Endothelial cell of umbilical vein (primary cell): ENCODE measurements at regions not wholly inside any gene's neighbourhood (a gene's known extent, or its start where the extent isn't known, plus 50 kb on each side); places are given as distances from the start of the nearest gene placed in this dataset.

Experiments used
- BruUV-seq: library from RNA; stranded (reverse); fragments of 400-500 nt; replicated peaks from 2 replicates; lab custom pipeline; 2021; lab: Mats Ljungman, UMichigan
- CTCF ChIA-PET: fragments of 300-600, 350-600 bp; sonication (Branson Sonifier 250); formaldehyde crosslinking; loops from one replicate; lab custom pipeline; 2021; ENCODE audit warnings: antibody characterized with exemption, inconsistent platforms; lab: Charles Lee
- POLR2A ChIA-PET: fragments of 300-600, 350-600 bp; sonication (Branson Sonifier 250); formaldehyde crosslinking; loops from one replicate; lab custom pipeline; 2021; ENCODE audit warnings: antibody characterized with exemption, inconsistent platforms; lab: Charles Lee
- DNase-seq: peaks from one replicate; pipeline ENCODE4 v3.0.0-alpha.2; 2011; ENCODE audit warnings: low read depth, low spot score
- FAIRE-seq: peaks from 2 replicates; lab custom pipeline; 2011; peaks lifted over from hg19 to GRCh38; lab: Jason Lieb, UNC
- H2AFZ ChIP-seq: 2 replicates; pipeline ENCODE4 v1.6.0; 2012; ENCODE audit warnings: low read depth, low read length, control low read depth, inconsistent platforms
- H3K27ac ChIP-seq: 2 replicates; pipeline ENCODE4 v1.5.1; 2011; ENCODE audit warnings: low read depth, mild to moderate bottlenecking, control low read depth, low read length, moderate library complexity; ENCODE audit not compliant: insufficient read depth
- H3K27me3 ChIP-seq, 2 experiments: 2 replicates each; pipeline versions ENCODE4 v1.6.0 to v1.6.1; 2011; ENCODE audit warnings: low read length in 2 of 2, mixed read lengths in 1 of 2; ENCODE audit not compliant: control insufficient read depth in 2 of 2, insufficient read depth in 2 of 2
- H3K36me3 ChIP-seq, 2 experiments: 2 replicates in 1 of 2; 3 replicates in 1 of 2; pipeline ENCODE4 v1.5.1; 2011; ENCODE audit warnings: low read length in 2 of 2, mild to moderate bottlenecking in 1 of 2, moderate library complexity in 1 of 2; ENCODE audit not compliant: control insufficient read depth in 2 of 2, insufficient read depth in 2 of 2; ENCODE audit errors: extremely low read depth in 1 of 2
- H3K4me1 ChIP-seq: 3 replicates; pipeline ENCODE4 v1.5.1; 2011; ENCODE audit warnings: mild to moderate bottlenecking, low read length; ENCODE audit not compliant: control insufficient read depth, insufficient read depth; ENCODE audit errors: extremely low read depth
- H3K4me2 ChIP-seq: 2 replicates; pipeline ENCODE4 v1.6.1; 2011; ENCODE audit warnings: low read length, control low read depth, mixed read lengths; ENCODE audit not compliant: insufficient read depth
- H3K4me3 ChIP-seq, 3 experiments: fragments of 200-600 bp in 1 of 3; sonication (generic), shearing (Covaris generic) in 1 of 3; replicated peaks in 1 of 3; 2 replicates each; pipeline ENCODE4 v1.5.1; 2011 to 2016; ENCODE audit warnings: control low read depth in 3 of 3, low read length in 3 of 3, mild to moderate bottlenecking in 2 of 3, inconsistent platforms in 1 of 3, low read depth in 1 of 3, moderate library complexity in 1 of 3; ENCODE audit not compliant: insufficient read depth in 1 of 3
- H3K79me2 ChIP-seq: 2 replicates; pipeline ENCODE4 v1.6.0; 2012; ENCODE audit warnings: low read length, inconsistent platforms; ENCODE audit not compliant: control insufficient read depth, insufficient read depth
- H3K9ac ChIP-seq: replicated peaks from 2 replicates; pipeline ENCODE3; 2011; ENCODE audit warnings: low read length, control low read depth; ENCODE audit not compliant: insufficient read depth; ENCODE audit errors: extremely low read depth
- H3K9me1 ChIP-seq: replicated peaks from 3 replicates; pipeline ENCODE4 v1.6.0; 2011; ENCODE audit warnings: mild to moderate bottlenecking, low read length; ENCODE audit not compliant: control insufficient read depth, insufficient read depth; ENCODE audit errors: extremely low read depth
- H3K9me3 ChIP-seq: replicated peaks from 2 replicates; pipeline ENCODE4 v1.5.1; 2012; ENCODE audit warnings: low read length, inconsistent platforms; ENCODE audit not compliant: control insufficient read depth, insufficient read depth
- H4K20me1 ChIP-seq: replicated peaks from 2 replicates; pipeline ENCODE3; 2011; ENCODE audit warnings: mild to moderate bottlenecking, low read length; ENCODE audit not compliant: control insufficient read depth, insufficient read depth; ENCODE audit errors: extremely low read depth
- EZH2 ChIP-seq: IDR thresholded peaks from 2 replicates; pipeline ENCODE4 v1.6.1; 2012; ENCODE audit warnings: borderline replicate concordance, low read depth, mild to moderate bottlenecking, moderate library complexity, low read length, inconsistent platforms; ENCODE audit not compliant: severe bottlenecking
- FOS ChIP-seq: IDR thresholded peaks from 2 replicates; pipeline ENCODE4 v1.6.1; 2011; ENCODE audit warnings: mild to moderate bottlenecking, low read length, moderate library complexity, borderline replicate concordance; ENCODE audit not compliant: insufficient read depth
- GATA2 ChIP-seq: IDR thresholded peaks from 2 replicates; pipeline ENCODE4 v1.7.0; 2011; ENCODE audit warnings: low read depth, mild to moderate bottlenecking, moderate library complexity, mixed read lengths, low read length; ENCODE audit not compliant: insufficient read length, insufficient read depth
- JUN ChIP-seq: IDR thresholded peaks from 2 replicates; pipeline ENCODE4 v1.6.1; 2011; ENCODE audit warnings: borderline replicate concordance, low read depth; ENCODE audit not compliant: insufficient read length, insufficient read depth
- MYC ChIP-seq: IDR thresholded peaks from one replicate; pipeline ENCODE4 v1.6.1; 2011; ENCODE audit warnings: mild to moderate bottlenecking, low read depth, low read length
- POLR2A ChIP-seq: IDR thresholded peaks from 2 replicates; pipeline ENCODE4 v1.6.1; 2012; ENCODE audit warnings: low read depth, mild to moderate bottlenecking, control low read depth, low read length
- POLR2AphosphoS5 ChIP-seq: IDR thresholded peaks from 2 replicates; pipeline ENCODE4 v1.6.1; 2012; ENCODE audit warnings: low read depth, mild to moderate bottlenecking, control low read depth, low read length, moderate library complexity; ENCODE audit not compliant: insufficient read depth
- dilution Hi-C: fragments of 300-500 bp; cut with MboI; formaldehyde crosslinking; loops from one replicate; pipeline ENCODE4 v1.15.0; 2019; ENCODE audit warnings: low sequenced_read_pairs; ENCODE audit not compliant: extremely low pct_ligation_motif_present
- intact Hi-C: fragments of 100-400 bp; cut with micrococcal nuclease; formaldehyde crosslinking; loops from one replicate; pipeline ENCODE4 v1.10.0; 2022
- TF ChIP-seq, protein P1 (sequence below), 2 donors: IDR thresholded peaks; 1 replicate in 1 of 2; 2 replicates in 1 of 2; pipeline ENCODE4 v1.5.1; 2011; ENCODE audit warnings: low read length in 2 of 2, mild to moderate bottlenecking in 2 of 2, moderate library complexity in 2 of 2, control low read depth in 1 of 2, inconsistent platforms in 1 of 2, low read depth in 1 of 2; ENCODE audit not compliant: insufficient read depth in 1 of 2; ENCODE audit errors: extremely low read depth in 1 of 2
- TF ChIP-seq, protein P2 (sequence below): IDR thresholded peaks from 2 replicates; pipeline ENCODE4 v1.6.1; 2011; ENCODE audit not compliant: insufficient read depth, insufficient read length

DNA sequence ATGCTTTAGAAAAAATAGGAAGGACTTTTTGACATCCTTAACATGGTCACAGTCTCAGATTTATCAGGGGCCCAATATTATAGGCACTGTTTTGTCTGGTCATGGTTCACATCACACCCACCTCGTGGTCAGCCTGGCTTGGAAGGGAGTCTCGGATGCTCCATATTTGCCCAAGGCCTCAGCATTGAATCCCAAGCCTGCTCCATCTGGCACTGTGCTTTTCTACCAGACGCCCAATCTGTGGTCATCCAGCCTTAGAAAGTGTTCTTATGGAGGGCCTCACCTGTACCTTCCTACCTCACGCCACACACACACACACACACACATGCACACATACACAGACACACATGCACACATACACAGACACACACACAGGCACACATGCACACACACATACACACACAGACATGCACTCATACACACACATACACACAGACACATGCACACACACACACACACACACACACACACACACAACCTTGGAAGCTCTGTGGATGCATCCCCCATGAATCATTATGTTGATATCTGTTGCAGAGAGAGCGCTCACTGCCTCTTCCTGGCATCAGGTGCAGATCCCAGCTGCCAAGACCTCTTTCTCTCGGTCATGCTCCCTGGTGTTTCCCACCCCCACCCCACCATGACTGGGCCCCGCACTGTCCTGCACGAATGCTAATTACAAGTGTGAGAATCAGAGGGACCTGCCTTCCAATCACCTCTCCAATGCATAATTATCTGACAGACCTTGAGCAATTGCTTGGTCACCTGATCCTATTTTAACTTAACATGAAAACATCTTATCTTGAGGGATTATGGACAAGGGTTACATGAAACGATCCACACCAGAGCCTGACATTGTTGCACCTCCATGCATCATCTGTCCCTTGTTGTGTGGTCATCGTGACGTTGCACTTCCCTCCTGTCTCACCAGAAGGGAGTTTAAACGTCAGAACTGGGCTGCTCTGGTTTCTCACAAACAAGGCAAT, 122.7 kb upstream of the TMEM72 start:
- Histone ChIP-seq H3K9me3 (no peaks in the 10 kb centered on the region), H3K27ac (no peak overlapping the region), H3K36me3 (no peaks in the 10 kb centered on the region), H4K20me1 (no peaks in the 10 kb centered on the region), H2AFZ (no peak overlapping the region), H3K27me3 (peaks cover 0 to 6% of the 10 kb centered on the region in 2 experiments), H3K4me2 (no peak overlapping the region), H3K9ac (no peak overlapping the region), H3K4me1 (no peaks in the 10 kb centered on the region), H3K9me1 (no peaks in the 10 kb centered on the region), H3K4me3 (no peak overlapping the region), H3K79me2 (no peaks in the 10 kb centered on the region)
- ChIA-PET POLR2A (no interaction called here), CTCF (no interaction called here)
- dilution Hi-C loops = no loop called here
- TF ChIP-seq EZH2 = no peak
- no peak for TF ChIP-seq FOS
- TF ChIP-seq, protein P1, sequence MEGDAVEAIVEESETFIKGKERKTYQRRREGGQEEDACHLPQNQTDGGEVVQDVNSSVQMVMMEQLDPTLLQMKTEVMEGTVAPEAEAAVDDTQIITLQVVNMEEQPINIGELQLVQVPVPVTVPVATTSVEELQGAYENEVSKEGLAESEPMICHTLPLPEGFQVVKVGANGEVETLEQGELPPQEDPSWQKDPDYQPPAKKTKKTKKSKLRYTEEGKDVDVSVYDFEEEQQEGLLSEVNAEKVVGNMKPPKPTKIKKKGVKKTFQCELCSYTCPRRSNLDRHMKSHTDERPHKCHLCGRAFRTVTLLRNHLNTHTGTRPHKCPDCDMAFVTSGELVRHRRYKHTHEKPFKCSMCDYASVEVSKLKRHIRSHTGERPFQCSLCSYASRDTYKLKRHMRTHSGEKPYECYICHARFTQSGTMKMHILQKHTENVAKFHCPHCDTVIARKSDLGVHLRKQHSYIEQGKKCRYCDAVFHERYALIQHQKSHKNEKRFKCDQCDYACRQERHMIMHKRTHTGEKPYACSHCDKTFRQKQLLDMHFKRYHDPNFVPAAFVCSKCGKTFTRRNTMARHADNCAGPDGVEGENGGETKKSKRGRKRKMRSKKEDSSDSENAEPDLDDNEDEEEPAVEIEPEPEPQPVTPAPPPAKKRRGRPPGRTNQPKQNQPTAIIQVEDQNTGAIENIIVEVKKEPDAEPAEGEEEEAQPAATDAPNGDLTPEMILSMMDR (IDR thresholded peaks at IDR 0.05; ENCODE audit: extremely low read depth in 1 of 2, insufficient read depth in 1 of 2, low read depth in 1 of 2, low read length in 2 of 2) = no peak
- TF ChIP-seq POLR2A = no peak
- no peak for TF ChIP-seq GATA2
- TF ChIP-seq JUN = no peak
- no peak for TF ChIP-seq MYC
- no peak for TF ChIP-seq POLR2AphosphoS5
- TF ChIP-seq, protein P2, sequence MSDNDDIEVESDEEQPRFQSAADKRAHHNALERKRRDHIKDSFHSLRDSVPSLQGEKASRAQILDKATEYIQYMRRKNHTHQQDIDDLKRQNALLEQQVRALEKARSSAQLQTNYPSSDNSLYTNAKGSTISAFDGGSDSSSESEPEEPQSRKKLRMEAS = no peak
- no TSS peak for BruUV-seq
- intact Hi-C loops = no loop called here
- no peak for DNase-seq
- no peak for FAIRE-seq
